GM19023 (cell line): ENCODE measurements at regions not wholly inside any gene's neighbourhood (a gene's known extent, or its start where the extent isn't known, plus 50 kb on each side); places are given as distances from the start of the nearest gene placed in this dataset.

Source experiments
- ATAC-seq: cut with Tn5 transposase; IDR thresholded peaks from one replicate; pipeline ENCODE4 v1.9.1; 2021; ENCODE audit warnings: mild to moderate bottlenecking, moderate library complexity; ENCODE audit not compliant: unreplicated experiment

DNA sequence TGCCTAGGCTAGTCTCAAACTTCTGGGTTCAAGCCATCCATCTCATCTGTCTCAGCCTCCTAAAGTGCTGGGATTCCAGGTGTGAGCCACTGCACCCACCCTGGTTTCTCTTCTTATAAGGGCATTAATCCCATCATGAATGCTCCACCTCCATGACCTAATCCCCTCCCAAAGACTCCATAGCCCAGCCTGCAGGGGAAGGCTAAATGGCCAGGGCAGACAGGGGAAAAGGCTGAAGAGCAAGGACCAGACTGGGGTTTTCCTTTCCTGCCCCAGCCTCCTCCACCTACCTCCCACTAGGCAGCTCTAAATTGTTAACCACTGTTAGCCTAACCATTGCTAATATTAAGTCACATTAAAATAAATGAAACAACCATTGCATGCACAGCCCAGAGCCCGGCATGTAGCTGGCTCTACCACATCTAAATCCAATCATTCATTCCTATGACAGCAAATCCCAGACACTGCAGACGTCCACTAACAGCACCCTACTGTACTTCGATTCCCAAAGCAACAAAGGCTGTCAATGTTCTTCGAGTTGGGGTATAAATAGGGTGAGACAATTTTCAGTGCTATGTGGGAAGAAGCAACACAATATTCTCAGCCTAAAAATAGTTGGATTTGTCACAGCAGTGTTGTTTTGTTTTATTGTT is 243.2 kb upstream of the ARID1B start:
- no peak for ATAC-seq

DNA sequence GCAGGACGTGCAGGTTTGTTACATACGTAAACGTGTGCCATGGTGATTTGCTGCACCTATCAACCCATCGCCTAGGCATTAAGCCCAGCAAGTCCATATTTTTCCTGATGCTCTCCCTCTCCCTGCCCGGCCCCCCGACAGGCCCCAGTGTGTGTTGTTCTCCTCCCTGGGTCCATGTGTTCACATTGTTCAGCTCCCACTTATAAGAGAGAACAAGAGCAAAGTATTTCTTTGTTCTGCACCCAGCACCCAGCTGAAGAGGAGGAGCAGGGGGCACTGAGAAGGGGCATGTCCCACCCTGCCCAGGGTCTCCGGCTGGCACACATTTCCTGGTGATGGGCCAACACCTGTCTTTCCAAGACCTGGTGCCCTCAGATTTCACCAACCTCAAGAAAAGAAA is 251.1 kb upstream of the ARID1B start:
- ATAC-seq = no peak

DNA sequence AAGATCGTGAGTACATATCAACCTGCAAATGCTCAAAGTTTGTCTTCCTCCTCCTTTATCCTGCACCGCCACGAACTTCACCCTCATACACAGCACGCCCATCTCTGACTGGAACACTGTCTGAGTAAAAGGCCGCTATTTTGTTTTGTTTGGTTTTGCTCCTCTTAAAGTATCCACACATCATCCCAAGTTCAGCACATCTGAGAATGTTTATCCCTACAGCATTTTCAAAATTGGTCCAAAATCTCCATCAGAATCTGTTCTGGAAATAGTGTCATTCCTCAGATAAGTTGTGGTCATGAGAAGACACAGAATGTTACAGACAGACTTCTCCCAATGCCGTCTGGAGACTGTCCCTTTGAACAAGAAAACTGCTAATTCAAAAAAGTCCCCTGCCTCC is 251.6 kb upstream of the ARID1B start:
- ATAC-seq = no peak

DNA sequence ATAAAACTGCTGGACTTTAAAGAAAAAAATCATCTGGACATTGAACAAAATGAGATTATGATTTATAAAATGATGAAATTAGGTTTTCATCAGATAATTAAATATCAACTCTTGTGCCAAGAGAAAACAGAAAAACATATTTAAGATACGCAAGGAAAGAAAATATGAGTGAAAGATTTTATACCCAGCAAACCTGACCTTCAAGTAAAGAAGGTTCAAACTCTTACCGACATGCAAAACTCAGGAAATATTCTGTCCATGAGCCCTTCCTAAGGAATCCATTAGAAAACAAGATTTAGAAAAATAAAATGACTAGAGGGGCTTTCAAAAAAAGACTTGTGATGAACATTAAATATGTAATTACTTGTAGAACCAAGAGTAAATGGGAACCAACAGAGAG is 257.2 kb upstream of the ARID1B start:
- no peak for ATAC-seq

DNA sequence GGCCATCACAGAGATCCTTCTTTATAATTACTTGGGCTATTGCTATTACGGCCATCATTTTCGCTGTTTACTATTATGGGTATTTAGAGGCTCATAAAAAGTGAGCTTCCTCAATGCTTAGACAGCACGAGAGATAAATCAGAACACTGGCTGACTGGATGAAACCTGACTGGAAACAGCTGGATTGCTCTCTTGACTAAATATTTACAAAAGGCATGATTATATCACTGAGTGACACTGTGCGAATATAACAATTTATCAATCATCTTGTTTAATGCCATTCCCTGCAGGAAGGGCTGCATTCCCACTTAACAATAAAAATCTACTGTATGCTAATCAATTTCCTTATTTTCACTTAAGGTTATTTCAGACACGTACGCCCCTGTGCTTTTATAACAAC is 260.1 kb upstream of the ARID1B start:
- ATAC-seq = no peak

DNA sequence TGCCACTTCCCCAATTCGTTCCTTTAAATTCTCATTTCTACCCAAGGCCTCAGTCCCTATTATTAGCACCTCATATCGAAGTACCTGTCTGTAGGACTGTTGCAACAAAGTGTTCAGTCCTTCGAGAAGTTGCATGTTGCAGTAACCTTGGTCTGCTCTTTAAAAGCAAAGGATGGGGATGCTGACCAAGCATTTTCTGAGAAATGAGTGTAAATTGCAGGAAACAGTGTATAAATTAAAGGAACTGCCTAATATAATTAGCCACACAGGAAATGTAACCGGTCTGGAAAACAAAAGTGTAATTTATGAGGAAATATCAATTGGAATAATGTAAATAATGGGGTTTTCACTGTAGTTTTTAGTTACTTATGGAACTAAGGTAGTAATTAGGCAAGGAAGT is 261.9 kb upstream of the ARID1B start:
- ATAC-seq = no peak

DNA sequence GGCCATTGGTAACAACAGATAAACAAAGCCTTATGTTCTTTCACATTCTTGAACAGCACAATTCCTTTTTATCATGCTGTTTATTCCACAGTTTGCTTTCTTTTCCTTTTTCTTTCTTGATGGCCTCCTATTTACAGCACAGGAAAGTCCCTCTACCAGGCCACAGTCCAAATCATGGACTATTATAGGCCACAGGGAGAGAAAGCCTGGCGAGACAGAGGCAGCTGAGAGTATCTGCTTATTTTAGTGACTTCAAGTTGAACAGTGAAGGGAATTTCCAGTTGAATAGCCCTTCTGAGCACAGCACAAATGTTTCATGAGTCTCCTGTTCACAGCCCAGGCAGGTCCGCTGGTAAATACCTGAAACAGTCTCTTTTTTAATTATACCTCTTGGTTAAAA is 263.7 kb upstream of the ARID1B start:
- no peak for ATAC-seq

DNA sequence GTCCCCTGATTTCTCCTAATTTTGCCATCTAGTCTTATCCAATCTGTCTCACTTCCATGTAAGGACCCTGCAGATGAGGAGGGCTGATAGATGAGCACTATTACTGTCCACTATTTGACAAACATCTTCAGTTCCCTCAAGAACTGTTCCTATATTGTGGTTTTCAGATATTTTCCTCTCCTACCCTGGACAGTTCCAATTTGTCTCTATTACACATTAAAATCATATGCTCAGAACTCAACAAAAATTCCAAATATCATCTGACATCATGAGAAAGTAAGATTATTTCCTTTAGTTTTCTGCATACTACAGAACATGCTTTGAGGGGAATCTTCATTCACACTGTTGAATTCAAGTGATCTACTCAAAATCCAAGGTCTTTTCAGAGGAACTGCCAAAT is 265.6 kb upstream of the ARID1B start:
- ATAC-seq = no peak

DNA sequence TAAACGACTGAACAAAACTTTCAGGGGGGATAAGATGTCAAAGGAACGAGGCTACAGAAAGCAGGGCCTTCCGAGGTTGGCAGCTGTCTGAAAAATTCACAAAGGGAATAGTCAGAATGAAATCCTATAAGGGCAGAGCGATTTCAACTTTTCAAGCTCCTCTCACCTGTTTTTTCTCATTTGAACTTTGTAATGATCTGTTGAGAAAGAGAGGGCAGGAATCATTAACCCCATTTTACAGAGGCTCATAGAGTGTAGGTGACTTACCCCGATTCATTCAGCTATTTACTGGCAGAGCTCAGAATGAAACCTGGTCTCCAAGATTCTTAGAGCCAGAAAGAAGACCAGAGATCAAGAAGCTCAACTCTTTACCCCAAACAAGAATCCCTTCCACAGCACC is 266.1 kb upstream of the ARID1B start:
- ATAC-seq = no peak

DNA sequence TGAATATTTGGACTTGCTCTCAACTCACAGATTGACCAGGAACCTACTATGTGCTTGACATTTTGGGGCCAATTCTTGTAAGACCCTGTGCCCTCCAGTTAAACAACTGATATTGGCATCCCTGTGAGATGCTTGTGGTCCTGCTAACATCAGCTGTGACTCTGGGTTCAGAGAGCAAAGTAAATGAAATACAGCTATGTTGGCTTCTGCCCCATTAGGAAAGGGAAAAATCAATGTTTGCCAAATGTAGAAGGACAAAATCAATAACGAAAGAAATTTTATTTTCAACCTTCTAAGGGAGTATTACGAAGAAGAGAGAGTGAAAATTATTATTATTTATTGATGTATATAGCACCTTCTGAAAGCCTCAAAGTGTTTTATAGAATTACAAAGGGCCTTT is 266.9 kb upstream of the ARID1B start:
- ATAC-seq = no peak

DNA sequence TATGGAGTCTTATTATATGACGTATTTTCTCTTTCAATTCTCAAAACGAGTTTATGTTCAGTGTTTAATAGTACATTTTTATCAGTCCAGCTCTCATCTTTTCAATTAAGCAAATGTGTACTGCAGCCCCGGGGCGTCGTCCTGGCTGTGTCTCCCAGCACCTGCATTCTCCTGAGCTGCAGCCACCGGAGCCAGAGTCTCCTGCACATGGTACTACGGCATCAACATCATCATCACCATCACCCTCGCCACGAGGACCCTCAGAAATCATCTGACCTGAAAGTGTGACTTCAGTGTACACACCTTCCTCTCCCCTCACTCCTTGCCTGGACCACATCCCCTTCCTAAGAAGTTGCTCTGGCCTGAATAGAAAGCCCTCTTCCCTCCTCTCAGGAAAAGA is 267.7 kb upstream of the ARID1B start:
- no peak for ATAC-seq

DNA sequence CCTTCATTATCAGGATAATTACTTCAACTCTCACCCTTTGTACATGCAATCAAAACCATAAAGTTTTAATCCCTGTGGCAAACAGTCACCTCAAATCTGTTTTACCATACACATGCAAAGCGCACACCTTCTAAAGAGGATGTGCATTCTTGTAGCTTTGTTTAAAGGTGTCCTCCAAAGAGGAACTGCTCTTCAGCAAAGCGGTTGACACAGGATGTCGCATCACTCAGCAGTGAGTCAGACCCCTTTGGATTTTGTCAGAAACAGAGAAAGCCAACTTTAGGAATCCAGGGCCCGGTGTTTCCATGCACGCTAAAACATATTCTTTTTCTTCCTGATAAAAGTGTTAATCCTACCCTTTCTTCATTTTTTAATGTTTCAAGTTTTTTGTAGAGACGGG is 268.3 kb upstream of the ARID1B start:
- no peak for ATAC-seq

DNA sequence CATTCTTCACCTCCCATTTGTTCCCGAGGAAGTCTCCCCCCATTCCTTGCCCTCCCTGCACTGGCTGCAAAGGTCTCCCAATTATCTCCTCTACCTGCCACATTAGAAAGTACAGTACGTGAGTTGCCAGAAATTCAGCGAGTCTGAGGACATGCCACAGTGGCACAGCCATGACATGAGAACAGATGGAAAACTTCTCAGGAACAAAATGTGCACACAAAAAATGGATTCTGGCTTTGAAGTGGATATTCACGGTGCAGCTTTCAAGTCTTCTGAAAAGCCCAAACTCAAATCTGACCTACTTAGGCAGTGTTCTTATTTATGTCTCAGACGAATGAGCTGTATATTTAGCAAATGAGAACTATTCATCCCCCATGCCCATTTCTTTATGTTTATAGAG is 269.1 kb upstream of the ARID1B start:
- no peak for ATAC-seq

DNA sequence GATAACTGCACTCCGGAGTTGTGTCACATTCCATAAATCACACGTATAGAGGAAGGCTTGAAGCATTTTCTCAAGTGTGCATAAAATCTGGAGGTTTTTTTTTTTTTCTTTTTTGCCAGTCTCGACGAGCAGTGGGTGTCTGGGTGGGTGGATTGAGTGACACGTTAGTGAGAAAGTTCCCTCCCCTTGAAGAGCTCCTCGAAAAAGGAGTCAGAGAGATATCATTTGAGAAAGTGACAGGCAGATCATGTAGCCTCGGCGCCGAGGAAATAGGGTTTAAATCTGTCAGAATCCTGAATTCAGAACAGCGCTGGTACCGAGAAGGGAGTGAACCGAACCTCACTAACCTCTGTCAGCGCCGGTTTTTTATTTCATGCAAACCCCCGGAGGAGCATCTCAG is 269.5 kb upstream of the ARID1B start:
- ATAC-seq = no peak

DNA sequence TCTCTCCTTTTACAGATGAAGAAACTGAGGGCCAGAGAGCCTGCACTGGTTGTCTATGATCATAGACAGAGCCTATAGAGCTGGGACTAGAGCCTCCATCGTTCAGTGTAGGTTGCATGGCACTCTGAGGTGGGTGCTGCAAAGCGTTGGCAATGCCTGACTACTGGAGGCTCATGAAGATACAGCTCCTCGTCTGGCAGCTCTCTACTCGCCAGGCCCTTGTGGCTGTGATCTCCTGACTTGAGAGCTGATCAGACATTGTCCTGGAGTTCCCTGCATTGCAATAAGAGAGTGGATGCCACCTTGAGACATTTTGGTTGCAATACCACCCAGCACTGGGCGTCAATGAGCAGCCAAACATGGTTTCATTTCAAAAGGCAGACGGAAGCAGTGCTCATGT is 270.1 kb upstream of the ARID1B start:
- no peak for ATAC-seq

DNA sequence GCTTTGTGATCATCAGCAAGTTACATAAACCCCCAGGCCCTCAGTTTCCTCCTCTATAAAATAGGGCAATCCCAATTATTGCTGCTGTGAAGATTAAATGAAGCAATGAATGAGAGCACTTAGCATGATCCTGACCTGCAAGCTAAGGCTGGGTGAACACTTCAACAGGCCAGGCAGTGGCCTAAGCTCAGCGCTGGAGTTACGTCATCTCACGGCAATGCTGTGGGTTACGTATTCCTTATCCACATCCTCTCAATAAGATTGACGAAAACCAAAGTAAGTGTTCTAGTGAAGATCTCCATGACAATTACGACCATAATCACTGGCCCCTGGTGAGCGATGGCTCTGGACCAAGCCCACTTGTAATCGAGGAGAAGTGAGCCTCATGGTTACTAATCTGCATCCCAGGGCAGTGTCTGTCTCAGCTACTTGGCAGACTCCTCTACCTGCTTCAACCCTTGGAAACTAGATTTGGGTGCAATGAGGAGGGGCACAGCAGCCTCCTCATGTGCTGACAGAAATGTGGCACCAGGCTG is 274.1 kb upstream of the ARID1B start:
- no peak for ATAC-seq

DNA sequence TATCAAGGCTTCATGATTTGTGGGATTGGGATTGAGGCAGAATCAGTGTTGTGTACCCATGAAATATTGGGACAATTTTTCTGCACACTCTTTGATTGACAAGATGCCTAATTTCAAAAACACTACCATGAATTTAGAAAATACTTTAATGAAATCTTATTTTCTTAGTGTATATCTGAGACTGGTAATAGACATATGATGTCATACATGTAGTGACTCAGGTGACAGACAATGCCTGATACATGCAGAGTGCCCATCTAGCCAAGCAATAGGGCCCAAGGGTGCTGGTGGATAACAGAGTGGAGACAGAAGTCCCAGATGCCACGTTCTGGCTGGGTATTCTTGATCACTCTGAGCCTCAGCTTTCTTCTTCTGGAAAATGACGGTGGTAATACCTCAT is 279.6 kb upstream of the ARID1B start:
- no peak for ATAC-seq

DNA sequence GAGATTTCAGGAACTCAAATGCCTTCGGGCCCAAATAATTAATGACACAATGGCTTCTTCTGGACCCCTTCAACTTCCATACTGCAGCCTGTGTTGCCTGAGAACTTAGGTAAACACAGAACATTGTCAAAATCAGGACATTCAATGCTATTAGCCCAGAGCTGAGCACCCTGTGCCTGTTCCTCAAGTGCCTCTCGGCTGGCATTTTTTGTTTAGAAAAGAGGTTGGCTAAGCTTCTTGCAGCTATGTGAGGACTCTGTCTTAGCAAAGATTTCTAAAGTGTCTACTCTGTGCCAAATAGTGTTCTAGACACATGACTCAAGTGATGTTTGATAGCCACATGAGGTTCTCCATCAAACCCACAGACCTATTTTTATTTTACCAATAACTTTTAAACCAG is 289.3 kb upstream of the ARID1B start:
- ATAC-seq = no peak

DNA sequence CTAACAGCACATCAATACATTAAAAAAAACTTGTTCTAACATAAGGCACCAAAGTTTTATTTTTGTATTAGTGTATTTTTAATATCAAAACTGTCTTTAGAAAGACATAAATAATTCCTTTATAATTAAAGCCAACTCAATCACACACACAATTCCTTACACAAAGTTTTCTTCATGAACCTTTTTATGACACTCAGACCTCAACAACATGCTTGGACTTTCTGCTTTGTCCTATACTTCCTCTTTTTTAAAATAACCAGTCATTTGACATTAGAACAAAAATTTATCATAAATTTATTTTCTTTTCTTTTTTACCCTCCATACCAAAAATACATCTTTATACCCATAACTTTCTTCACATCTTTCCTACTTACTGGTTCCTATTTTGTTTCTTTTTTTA is 292.0 kb upstream of the ARID1B start:
- no peak for ATAC-seq

DNA sequence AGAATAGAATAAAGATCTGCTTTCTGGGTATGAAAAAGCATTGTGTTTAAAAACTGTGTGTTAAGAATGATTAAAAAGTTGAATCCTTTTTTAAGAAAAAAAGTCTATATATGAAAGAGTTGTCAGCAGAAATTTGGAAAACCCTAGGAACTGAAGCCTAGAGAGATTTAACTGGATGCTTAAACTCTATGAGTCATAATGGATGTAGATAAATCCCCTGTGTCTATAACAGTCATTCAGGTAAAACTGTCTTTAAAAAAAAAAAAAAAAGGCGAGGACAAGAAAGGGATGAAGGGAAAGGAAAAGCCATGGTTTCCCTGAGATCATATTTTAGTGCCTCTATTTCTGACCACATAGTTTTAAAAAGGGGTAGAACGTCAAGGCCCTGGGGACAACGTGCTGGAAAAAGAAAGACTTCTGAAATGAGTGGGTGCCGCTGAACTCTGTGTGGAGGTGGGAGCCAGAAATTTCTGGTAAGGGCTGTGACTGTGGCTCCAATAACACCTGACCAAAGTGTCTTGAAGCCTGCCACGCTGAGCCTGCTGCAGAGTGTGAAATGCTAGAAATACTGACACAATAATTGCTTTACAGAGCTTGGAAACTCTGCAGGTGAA is 302.6 kb upstream of the ARID1B start:
- peak; percentile 63 for ATAC-seq

DNA sequence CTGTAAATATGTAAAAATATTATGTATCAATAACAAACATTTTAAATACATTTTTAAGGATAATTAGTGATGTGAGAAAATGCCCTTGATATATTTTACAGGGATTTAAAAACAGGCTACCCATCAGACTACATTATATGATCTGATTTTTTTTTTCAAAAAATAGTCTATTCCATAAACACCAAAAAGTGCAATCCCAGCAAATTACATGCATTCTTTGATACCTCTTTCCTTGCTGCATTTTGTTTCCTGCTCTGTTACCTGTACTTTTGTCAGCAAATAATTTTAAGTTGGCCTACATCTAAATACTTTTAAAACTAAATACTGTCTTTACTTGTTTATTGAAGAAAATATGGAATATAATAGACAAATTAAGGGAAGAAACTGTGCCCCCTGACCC is 306.2 kb upstream of the ARID1B start:
- ATAC-seq = no peak

DNA sequence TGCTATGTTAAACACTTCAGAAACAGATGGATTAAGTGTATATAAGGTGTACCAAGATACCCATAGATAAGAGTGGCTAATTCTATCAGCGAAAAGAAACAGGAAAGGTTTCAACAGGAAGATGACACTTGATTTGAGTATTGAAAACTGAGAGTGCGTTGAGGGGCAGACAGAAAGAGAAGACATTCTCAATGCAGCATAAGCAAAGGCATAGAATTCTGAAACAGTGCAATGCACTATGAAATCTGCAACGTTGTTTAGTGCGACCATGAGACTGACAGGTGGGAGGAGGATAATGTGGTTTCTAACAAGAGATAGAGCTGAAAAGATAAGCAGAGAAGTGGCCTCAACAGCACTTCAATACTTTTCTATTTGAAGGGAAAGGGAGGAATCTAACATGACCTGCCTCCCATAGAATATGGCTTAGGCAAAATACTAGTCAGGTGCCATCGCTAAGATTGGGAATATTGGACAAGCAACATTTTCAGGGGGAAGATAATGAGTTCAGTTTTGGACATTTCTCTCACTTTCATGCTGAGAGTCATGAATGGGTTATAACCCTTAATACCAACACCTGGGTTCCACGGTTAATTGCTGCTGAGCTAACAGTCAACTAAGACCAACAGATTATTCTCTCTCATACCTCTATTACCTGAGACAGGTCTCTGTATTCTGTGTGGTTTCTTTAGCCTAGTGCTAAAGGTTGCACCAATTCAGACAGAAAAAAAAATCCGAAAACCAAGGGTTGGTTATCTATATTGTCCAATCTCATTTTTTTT is 312.9 kb upstream of the ARID1B start:
- ATAC-seq = no peak
